ENCODE measurements at regions not wholly inside any gene's neighbourhood (a gene's known extent, or its start where the extent isn't known, plus 50 kb on each side); places are given as distances from the start of the nearest gene placed in this dataset.
"Not testable (repeated sequence)": the region's sequence is repeated elsewhere in the genome, so short reads cannot be mapped to it uniquely, and the experiment has no call there.

GRCh38 chr21:15466329-15466728, 263.5 kb upstream of the USP25 start:
- H3K4me1 Mint-ChIP-seq, result peaks cover 38% of the 10 kb centered on the region

GRCh38 chr21:15468368-15468767, 261.4 kb upstream of the USP25 start:
- no peak overlapping the region for H3K4me3 Mint-ChIP-seq

More at GRCh38 chr21:15466329-15466728, 263.5 kb upstream of the USP25 start:
- no peak overlapping the region for H3K27ac Mint-ChIP-seq
- H3K9me3 Mint-ChIP-seq, result peaks cover 23% of the 10 kb centered on the region
- no peaks in the 10 kb centered on the region for H3K36me3 Mint-ChIP-seq (ENCODE audit: low read depth)
- no peak for TF ChIP-seq CTCF (IDR thresholded peaks at IDR 0.05)
- H3K27me3 Mint-ChIP-seq (ENCODE audit: low read depth, poor library complexity), result peaks cover 5% of the 10 kb centered on the region
- no peak overlapping the region for H3K4me3 Mint-ChIP-seq
- no peak for DNase-seq

GRCh38 chr21:15472108-15473040, 257.4 kb upstream of the USP25 start:
- no peak for TF ChIP-seq CTCF (IDR thresholded peaks at IDR 0.05)

More at GRCh38 chr21:15468368-15468767, 261.4 kb upstream of the USP25 start:
- Mint-ChIP-seq H3K9me3 (peaks cover 17% of the 10 kb centered on the region), H3K36me3 (ENCODE audit: low read depth) (no peaks in the 10 kb centered on the region), H3K27ac (peak overlapping the region; percentile 87), H3K4me1 (peaks cover 50% of the 10 kb centered on the region), H3K27me3 (ENCODE audit: low read depth, poor library complexity) (peaks cover 5% of the 10 kb centered on the region)
- no peak for TF ChIP-seq CTCF (IDR thresholded peaks at IDR 0.05)
- DNase-seq, result no peak

GRCh38 chr21:15477773-15478172, 252.0 kb upstream of the USP25 start:
- not testable (repeated sequence) for H3K27me3 Mint-ChIP-seq (ENCODE audit: low read depth, poor library complexity); DNase-seq; H3K4me3 Mint-ChIP-seq; H3K9me3 Mint-ChIP-seq; H3K27ac Mint-ChIP-seq; H3K36me3 Mint-ChIP-seq (ENCODE audit: low read depth)
- H3K4me1 Mint-ChIP-seq, result peaks cover 48% of the 10 kb centered on the region

More at GRCh38 chr21:15472108-15473040, 257.4 kb upstream of the USP25 start:
- no peak for DNase-seq
- H3K4me3 Mint-ChIP-seq, result no peak overlapping the region
- H3K4me1 Mint-ChIP-seq, result peaks cover 41% of the 10 kb centered on the region
- H3K27ac Mint-ChIP-seq, result peak overlapping the region; percentile 19
- H3K27me3 Mint-ChIP-seq (ENCODE audit: low read depth, poor library complexity), result peaks cover 5% of the 10 kb centered on the region
- H3K36me3 Mint-ChIP-seq (ENCODE audit: low read depth), result no peaks in the 10 kb centered on the region
- H3K9me3 Mint-ChIP-seq, result peaks cover 4% of the 10 kb centered on the region

- TF ChIP-seq CTCF (IDR thresholded peaks at IDR 0.05), result no peak
- no peak for DNase-seq
- Mint-ChIP-seq H3K27me3 (ENCODE audit: low read depth, poor library complexity) (no peaks in the 10 kb centered on the region), H3K36me3 (ENCODE audit: low read depth) (no peaks in the 10 kb centered on the region), H3K27ac (no peak overlapping the region), H3K4me3 (no peak overlapping the region), H3K9me3 (peaks cover 8% of the 10 kb centered on the region), H3K4me1 (peaks cover 52% of the 10 kb centered on the region)
Measured at GRCh38 chr21:15480160-15480559, 249.6 kb upstream of the USP25 start.

- DNase-seq, result peak; percentile 91
- peak; percentile 92 for TF ChIP-seq CTCF (IDR thresholded peaks at IDR 0.05)
- Mint-ChIP-seq H3K27me3 (ENCODE audit: low read depth, poor library complexity) (no peaks in the 10 kb centered on the region), H3K27ac (no peak overlapping the region), H3K4me3 (no peak overlapping the region), H3K36me3 (ENCODE audit: low read depth) (no peaks in the 10 kb centered on the region), H3K4me1 (peaks cover 65% of the 10 kb centered on the region), H3K9me3 (no peaks in the 10 kb centered on the region)
Measured at GRCh38 chr21:15483138-15483780, 246.5 kb upstream of the USP25 start.

Measured in nephron progenitor cell (in vitro differentiated cells).